NCI-H2227 treated with DMSO at 0.1 percent for 48 hours (cell line): ENCODE measurements at regions not wholly inside any gene's neighbourhood (a gene's known extent, or its start where the extent isn't known, plus 50 kb on each side); places are given as distances from the start of the nearest gene placed in this dataset.
A peak's percentile ranks its signal among the peaks of the same experiment; 100 is the strongest.
"Not testable (repeated sequence)": the region's sequence is repeated elsewhere in the genome, so short reads cannot be mapped to it uniquely, and the experiment has no call there.

ENCODE experiments used
- DNase-seq: peaks from one replicate; lab custom pipeline; 2025; lab: John Stamatoyannopoulos, UW

GRCh38 chr1:65063025-65063424 is 85.0 kb upstream of the AK4 start:
- DNase-seq: no peak

GRCh38 chr1:65064981-65065380 is 83.0 kb upstream of the AK4 start:
- no peak for DNase-seq

GRCh38 chr1:65065524-65066418 is 82.2 kb upstream of the AK4 start:
- DNase-seq: no peak

GRCh38 chr1:65066419-65066765 is 81.6 kb upstream of the AK4 start:
- DNase-seq: no peak

- peak; percentile 29 for DNase-seq
These were observed 81.1 kb upstream of the AK4 start for GRCh38 chr1:65066766-65067490.

GRCh38 chr1:65067491-65068201 is 80.4 kb upstream of the AK4 start:
- DNase-seq: peak; percentile 76

- no peak for DNase-seq
These were observed 79.6 kb upstream of the AK4 start for GRCh38 chr1:65068202-65069010.

- no peak for DNase-seq
These were observed 78.9 kb upstream of the AK4 start for GRCh38 chr1:65069011-65069565.

- DNase-seq: no peak
These were observed 75.2 kb upstream of the AK4 start for GRCh38 chr1:65072845-65073244.

- DNase-seq: peak; percentile 70
These were observed 72.7 kb upstream of the AK4 start for GRCh38 chr1:65075123-65075976.

GRCh38 chr1:65077369-65077768 is 70.6 kb upstream of the AK4 start:
- DNase-seq: no peak

GRCh38 chr1:65079941-65080340 is 68.1 kb upstream of the AK4 start:
- DNase-seq: no peak

GRCh38 chr1:65082346-65083040 is 65.5 kb upstream of the AK4 start:
- no peak for DNase-seq

- no peak for DNase-seq
These were observed 64.6 kb upstream of the AK4 start for GRCh38 chr1:65083263-65083896.

GRCh38 chr1:65084066-65084465 is 63.9 kb upstream of the AK4 start:
- no peak for DNase-seq

GRCh38 chr1:65087519-65087918 is 60.5 kb upstream of the AK4 start:
- DNase-seq: not testable (repeated sequence)

- DNase-seq: no peak
These were observed 57.6 kb upstream of the AK4 start for GRCh38 chr1:65090406-65090805.

- DNase-seq: no peak
These were observed 55.3 kb upstream of the AK4 start for GRCh38 chr1:65092691-65093090.

- no peak for DNase-seq
These were observed 50.9 kb upstream of the AK4 start for GRCh38 chr1:65097076-65097475.
